ENCODE measurements at regions not wholly inside any gene's neighbourhood (a gene's known extent, or its start where the extent isn't known, plus 50 kb on each side); places are given as distances from the start of the nearest gene placed in this dataset.

DNA sequence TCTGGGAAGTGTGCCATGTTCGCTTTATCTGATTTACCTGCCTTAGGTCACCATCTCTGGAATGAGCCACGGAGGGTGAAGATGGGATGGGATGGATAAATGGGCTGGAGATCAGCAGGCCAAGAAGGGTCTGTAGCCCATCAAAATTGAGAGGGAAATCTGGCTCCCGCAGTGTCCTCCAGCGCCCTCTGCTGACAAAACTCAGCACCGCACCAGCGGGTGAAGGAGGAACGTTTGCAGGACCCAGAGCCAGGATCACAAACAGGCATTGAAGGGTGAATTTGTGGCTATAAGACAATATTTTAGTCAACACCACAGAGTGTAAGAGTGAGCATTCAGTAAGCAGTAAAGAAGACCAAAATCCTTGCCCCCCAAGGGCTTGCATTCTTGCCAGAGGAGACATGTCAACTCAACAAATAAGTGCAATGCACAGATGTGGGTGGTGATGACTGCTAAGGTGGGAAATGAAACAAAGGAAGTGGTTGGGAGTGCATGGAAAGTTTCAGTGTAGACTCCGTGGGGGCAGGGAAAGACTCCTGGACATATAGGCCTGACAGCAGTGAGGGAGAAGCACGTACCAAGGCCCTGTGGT lies 124.4 kb downstream of the TENT4A start:
- TF ChIP-seq EP300 (IDR thresholded peaks at IDR 0.05) (no peak), POLR2A (IDR thresholded peaks at IDR 0.05) (no peak)
- TF ChIP-seq, protein P1, sequence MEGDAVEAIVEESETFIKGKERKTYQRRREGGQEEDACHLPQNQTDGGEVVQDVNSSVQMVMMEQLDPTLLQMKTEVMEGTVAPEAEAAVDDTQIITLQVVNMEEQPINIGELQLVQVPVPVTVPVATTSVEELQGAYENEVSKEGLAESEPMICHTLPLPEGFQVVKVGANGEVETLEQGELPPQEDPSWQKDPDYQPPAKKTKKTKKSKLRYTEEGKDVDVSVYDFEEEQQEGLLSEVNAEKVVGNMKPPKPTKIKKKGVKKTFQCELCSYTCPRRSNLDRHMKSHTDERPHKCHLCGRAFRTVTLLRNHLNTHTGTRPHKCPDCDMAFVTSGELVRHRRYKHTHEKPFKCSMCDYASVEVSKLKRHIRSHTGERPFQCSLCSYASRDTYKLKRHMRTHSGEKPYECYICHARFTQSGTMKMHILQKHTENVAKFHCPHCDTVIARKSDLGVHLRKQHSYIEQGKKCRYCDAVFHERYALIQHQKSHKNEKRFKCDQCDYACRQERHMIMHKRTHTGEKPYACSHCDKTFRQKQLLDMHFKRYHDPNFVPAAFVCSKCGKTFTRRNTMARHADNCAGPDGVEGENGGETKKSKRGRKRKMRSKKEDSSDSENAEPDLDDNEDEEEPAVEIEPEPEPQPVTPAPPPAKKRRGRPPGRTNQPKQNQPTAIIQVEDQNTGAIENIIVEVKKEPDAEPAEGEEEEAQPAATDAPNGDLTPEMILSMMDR (IDR thresholded peaks at IDR 0.05): no peak

All from suprapubic skin (tissue), 3 donors.